ENCODE measurements at regions not wholly inside any gene's neighbourhood (a gene's known extent, or its start where the extent isn't known, plus 50 kb on each side); places are given as distances from the start of the nearest gene placed in this dataset.

DNA sequence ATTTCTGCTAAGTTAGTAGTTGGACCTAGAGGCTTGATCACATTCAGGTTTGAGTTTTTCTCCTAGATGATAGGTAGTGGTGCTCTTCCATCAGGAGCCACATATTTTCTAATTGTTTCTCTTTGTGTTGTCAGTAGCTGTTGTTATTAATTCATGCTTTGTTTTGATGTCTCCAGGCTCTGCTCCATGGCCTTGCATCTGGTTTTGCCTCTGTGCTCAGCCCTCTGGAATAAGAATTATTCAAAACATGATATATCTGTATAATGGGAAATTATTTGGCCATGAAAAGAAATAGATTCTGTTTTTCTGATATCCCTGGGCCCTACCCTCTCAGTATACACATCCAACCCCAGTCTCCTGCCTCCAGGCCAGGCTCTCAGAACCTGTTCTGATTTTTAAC, 184.8 kb downstream of the CDC5L start:
- TF ChIP-seq, protein P1, sequence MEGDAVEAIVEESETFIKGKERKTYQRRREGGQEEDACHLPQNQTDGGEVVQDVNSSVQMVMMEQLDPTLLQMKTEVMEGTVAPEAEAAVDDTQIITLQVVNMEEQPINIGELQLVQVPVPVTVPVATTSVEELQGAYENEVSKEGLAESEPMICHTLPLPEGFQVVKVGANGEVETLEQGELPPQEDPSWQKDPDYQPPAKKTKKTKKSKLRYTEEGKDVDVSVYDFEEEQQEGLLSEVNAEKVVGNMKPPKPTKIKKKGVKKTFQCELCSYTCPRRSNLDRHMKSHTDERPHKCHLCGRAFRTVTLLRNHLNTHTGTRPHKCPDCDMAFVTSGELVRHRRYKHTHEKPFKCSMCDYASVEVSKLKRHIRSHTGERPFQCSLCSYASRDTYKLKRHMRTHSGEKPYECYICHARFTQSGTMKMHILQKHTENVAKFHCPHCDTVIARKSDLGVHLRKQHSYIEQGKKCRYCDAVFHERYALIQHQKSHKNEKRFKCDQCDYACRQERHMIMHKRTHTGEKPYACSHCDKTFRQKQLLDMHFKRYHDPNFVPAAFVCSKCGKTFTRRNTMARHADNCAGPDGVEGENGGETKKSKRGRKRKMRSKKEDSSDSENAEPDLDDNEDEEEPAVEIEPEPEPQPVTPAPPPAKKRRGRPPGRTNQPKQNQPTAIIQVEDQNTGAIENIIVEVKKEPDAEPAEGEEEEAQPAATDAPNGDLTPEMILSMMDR (IDR thresholded peaks at IDR 0.05), result no peak
- no peak for TF ChIP-seq POLR2A (IDR thresholded peaks at IDR 0.05)
